Activated naive CD4-positive, alpha-beta T cell treated with anti-CD3 and anti-CD28 coated beads, Interleukin-2, amount 10 ng/mL, durations not matched to agents 7 days and 5 days (primary cell): ENCODE measurements at regions not wholly inside any gene's neighbourhood (a gene's known extent, or its start where the extent isn't known, plus 50 kb on each side); places are given as distances from the start of the nearest gene placed in this dataset.

ENCODE experiments used
- CTCF ChIA-PET: fragments of 350-600 bp; sonication (Branson Sonifier 250); formaldehyde crosslinking; loops from one replicate; lab custom pipeline; 2021; ENCODE audit warnings: antibody characterized with exemption; lab: Charles Lee
- DNase-seq: peaks from one replicate; pipeline ENCODE4 v3.0.0-alpha.2; 2020
- H3K27ac Mint-ChIP-seq: one replicate; pipeline ENCODE4 v1.8.0; 2021; ENCODE audit warnings: mild to moderate bottlenecking, moderate library complexity, mixed read lengths
- H3K27me3 Mint-ChIP-seq: one replicate; pipeline ENCODE4 v1.8.0; 2021; ENCODE audit warnings: mild to moderate bottlenecking, mixed read lengths
- H3K36me3 Mint-ChIP-seq: one replicate; pipeline ENCODE4 v1.8.0; 2021; ENCODE audit warnings: mixed read lengths
- H3K4me1 Mint-ChIP-seq: one replicate; pipeline ENCODE4 v1.8.0; 2021; ENCODE audit warnings: mixed read lengths
- H3K4me3 Mint-ChIP-seq: one replicate; pipeline ENCODE4 v1.8.0; 2021; ENCODE audit warnings: mild to moderate bottlenecking, moderate library complexity, mixed read lengths
- H3K9me3 Mint-ChIP-seq: one replicate; pipeline ENCODE4 v1.8.0; 2021; ENCODE audit warnings: mixed read lengths

- peak; percentile 50 for DNase-seq
- H3K27me3 Mint-ChIP-seq, result peaks cover 16% of the 10 kb centered on the region
These were observed 219.1 kb upstream of the ZC3H12A start for GRCh38 chr1:37255136-37255795.

GRCh38 chr1:37255868-37256267 is 218.5 kb upstream of the ZC3H12A start:
- Mint-ChIP-seq H3K4me3 (no peak overlapping the region), H3K36me3 (no peaks in the 10 kb centered on the region), H3K27me3 (peaks cover 16% of the 10 kb centered on the region), H3K27ac (no peak overlapping the region), H3K9me3 (no peaks in the 10 kb centered on the region), H3K4me1 (no peaks in the 10 kb centered on the region)
- DNase-seq, result no peak
- CTCF ChIA-PET, result no interaction called here

More at GRCh38 chr1:37255136-37255795, 219.1 kb upstream of the ZC3H12A start:
- Mint-ChIP-seq H3K4me1 (no peaks in the 10 kb centered on the region), H3K4me3 (no peak overlapping the region), H3K9me3 (no peaks in the 10 kb centered on the region), H3K36me3 (no peaks in the 10 kb centered on the region), H3K27ac (no peak overlapping the region)
- CTCF ChIA-PET, result no interaction called here

GRCh38 chr1:37257646-37258045 is 216.7 kb upstream of the ZC3H12A start:
- Mint-ChIP-seq H3K4me3 (no peak overlapping the region), H3K27ac (no peak overlapping the region), H3K36me3 (no peaks in the 10 kb centered on the region), H3K9me3 (no peaks in the 10 kb centered on the region), H3K27me3 (peaks cover 16% of the 10 kb centered on the region), H3K4me1 (no peaks in the 10 kb centered on the region)
- DNase-seq, result no peak
- CTCF ChIA-PET, result interaction anchor here (0.9 kb wide), 1 partner anchor 73 kb away, joined by 3 read pairs; no protein-coding TSS in a partner anchor

- no peak overlapping the region for H3K27ac Mint-ChIP-seq
- no peaks in the 10 kb centered on the region for H3K9me3 Mint-ChIP-seq
- no peaks in the 10 kb centered on the region for H3K36me3 Mint-ChIP-seq
- no peak overlapping the region for H3K4me3 Mint-ChIP-seq
- H3K27me3 Mint-ChIP-seq, result peaks cover 16% of the 10 kb centered on the region
- no peaks in the 10 kb centered on the region for H3K4me1 Mint-ChIP-seq
- DNase-seq, result no peak
- CTCF ChIA-PET, result no interaction called here
These were observed 216.3 kb upstream of the ZC3H12A start for GRCh38 chr1:37258068-37258467.

- Mint-ChIP-seq H3K4me3 (no peak overlapping the region), H3K36me3 (no peaks in the 10 kb centered on the region), H3K27ac (no peak overlapping the region), H3K4me1 (no peaks in the 10 kb centered on the region), H3K27me3 (peaks cover 16% of the 10 kb centered on the region), H3K9me3 (no peaks in the 10 kb centered on the region)
- CTCF ChIA-PET, result no interaction called here
- DNase-seq, result no peak
These were observed 215.4 kb upstream of the ZC3H12A start for GRCh38 chr1:37259019-37259418.

GRCh38 chr1:37261129-37261528 is 213.3 kb upstream of the ZC3H12A start:
- Mint-ChIP-seq H3K27ac (no peak overlapping the region), H3K4me1 (no peaks in the 10 kb centered on the region), H3K9me3 (no peaks in the 10 kb centered on the region), H3K36me3 (no peaks in the 10 kb centered on the region), H3K4me3 (no peak overlapping the region), H3K27me3 (peaks cover 9% of the 10 kb centered on the region)
- DNase-seq, result no peak
- CTCF ChIA-PET, result no interaction called here

GRCh38 chr1:37262439-37263170 is 211.8 kb upstream of the ZC3H12A start:
- CTCF ChIA-PET, result no interaction called here
- H3K9me3 Mint-ChIP-seq, result no peaks in the 10 kb centered on the region
- no peak overlapping the region for H3K27ac Mint-ChIP-seq
- H3K4me1 Mint-ChIP-seq, result no peaks in the 10 kb centered on the region
- no peak overlapping the region for H3K4me3 Mint-ChIP-seq
- H3K27me3 Mint-ChIP-seq, result peaks cover 4% of the 10 kb centered on the region
- no peaks in the 10 kb centered on the region for H3K36me3 Mint-ChIP-seq
- no peak for DNase-seq

- no peak for DNase-seq
- Mint-ChIP-seq H3K27ac (no peak overlapping the region), H3K9me3 (no peaks in the 10 kb centered on the region), H3K36me3 (no peaks in the 10 kb centered on the region), H3K27me3 (peaks cover 4% of the 10 kb centered on the region), H3K4me1 (no peaks in the 10 kb centered on the region), H3K4me3 (no peak overlapping the region)
- CTCF ChIA-PET, result interaction anchor here (0.7 kb wide), 1 partner anchor 173 kb away, joined by 3 read pairs; no protein-coding TSS in a partner anchor
These were observed 209.2 kb upstream of the ZC3H12A start for GRCh38 chr1:37265156-37265555.

- CTCF ChIA-PET, result interaction anchor here (0.7 kb wide), 1 partner anchor 172 kb away, joined by 3 read pairs; no protein-coding TSS in a partner anchor
These were observed 208.4 kb upstream of the ZC3H12A start for GRCh38 chr1:37265786-37266667.

GRCh38 chr1:37267111-37267835 is 207.1 kb upstream of the ZC3H12A start:
- no peaks in the 10 kb centered on the region for H3K36me3 Mint-ChIP-seq
- no peaks in the 10 kb centered on the region for H3K9me3 Mint-ChIP-seq
- no peak overlapping the region for H3K27ac Mint-ChIP-seq
- no peak for DNase-seq
- H3K4me3 Mint-ChIP-seq, result no peak overlapping the region
- H3K27me3 Mint-ChIP-seq, result peaks cover 4% of the 10 kb centered on the region
- CTCF ChIA-PET, result no interaction called here
- H3K4me1 Mint-ChIP-seq, result no peaks in the 10 kb centered on the region

More at GRCh38 chr1:37265786-37266667, 208.4 kb upstream of the ZC3H12A start:
- Mint-ChIP-seq H3K27ac (no peak overlapping the region), H3K36me3 (no peaks in the 10 kb centered on the region), H3K27me3 (peaks cover 4% of the 10 kb centered on the region), H3K4me1 (no peaks in the 10 kb centered on the region), H3K9me3 (no peaks in the 10 kb centered on the region), H3K4me3 (no peak overlapping the region)
- DNase-seq, result no peak

GRCh38 chr1:37270639-37271038 is 203.7 kb upstream of the ZC3H12A start:
- CTCF ChIA-PET, result no interaction called here
- no peak overlapping the region for H3K4me3 Mint-ChIP-seq
- peaks cover 5% of the 10 kb centered on the region for H3K27me3 Mint-ChIP-seq
- no peak for DNase-seq
- H3K27ac Mint-ChIP-seq, result no peak overlapping the region
- H3K9me3 Mint-ChIP-seq, result no peaks in the 10 kb centered on the region
- no peaks in the 10 kb centered on the region for H3K36me3 Mint-ChIP-seq
- H3K4me1 Mint-ChIP-seq, result no peaks in the 10 kb centered on the region

- peaks cover 14% of the 10 kb centered on the region for H3K27me3 Mint-ChIP-seq
- H3K9me3 Mint-ChIP-seq, result no peaks in the 10 kb centered on the region
- CTCF ChIA-PET, result no interaction called here
- DNase-seq, result no peak
- no peak overlapping the region for H3K27ac Mint-ChIP-seq
- H3K4me1 Mint-ChIP-seq, result no peaks in the 10 kb centered on the region
- no peaks in the 10 kb centered on the region for H3K36me3 Mint-ChIP-seq
- no peak overlapping the region for H3K4me3 Mint-ChIP-seq
These were observed 201.8 kb upstream of the ZC3H12A start for GRCh38 chr1:37272626-37273025.

GRCh38 chr1:37274486-37274885 is 199.9 kb upstream of the ZC3H12A start:
- Mint-ChIP-seq H3K9me3 (no peaks in the 10 kb centered on the region), H3K4me3 (no peak overlapping the region)

More at GRCh38 chr1:37274486-37274885, 199.9 kb upstream of the ZC3H12A start:
- peaks cover 17% of the 10 kb centered on the region for H3K27me3 Mint-ChIP-seq
- H3K36me3 Mint-ChIP-seq, result no peaks in the 10 kb centered on the region
- no peak for DNase-seq
- H3K4me1 Mint-ChIP-seq, result no peaks in the 10 kb centered on the region
- no peak overlapping the region for H3K27ac Mint-ChIP-seq
- CTCF ChIA-PET, result no interaction called here
